HFFc6 (cell line): ENCODE measurements at regions not wholly inside any gene's neighbourhood (a gene's known extent, or its start where the extent isn't known, plus 50 kb on each side); places are given as distances from the start of the nearest gene placed in this dataset.

Experiments used
- DNase-seq: peaks from one replicate; pipeline ENCODE4 v3.0.0-alpha.2; 2018
- H3K27ac Mint-ChIP-seq: 2 replicates; pipeline ENCODE4 v1.8.0; 2020; ENCODE audit warnings: mild to moderate bottlenecking, mixed read lengths
- H3K27me3 Mint-ChIP-seq: 2 replicates; pipeline ENCODE4 v1.8.0; 2021; ENCODE audit warnings: mild to moderate bottlenecking, moderate library complexity, mixed read lengths; ENCODE audit not compliant: insufficient read depth
- H3K36me3 Mint-ChIP-seq: 2 replicates; pipeline ENCODE4 v1.8.0; 2021; ENCODE audit warnings: low read depth, mixed read lengths
- H3K4me1 Mint-ChIP-seq: 2 replicates; pipeline ENCODE4 v1.8.0; 2020; ENCODE audit warnings: low read depth, mixed read lengths
- H3K4me3 Mint-ChIP-seq: 2 replicates; pipeline ENCODE4 v1.8.0; 2020; ENCODE audit warnings: mild to moderate bottlenecking, moderate library complexity, mixed read lengths
- H3K9me3 Mint-ChIP-seq: 2 replicates; pipeline ENCODE4 v1.8.0; 2020; ENCODE audit warnings: mild to moderate bottlenecking, mixed read lengths
- CTCF ChIP-seq: fragments of 200-600 bp; sonication (generic); IDR thresholded peaks from 2 replicates; pipeline ENCODE4 v1.5.0; 2021; ENCODE audit warnings: antibody characterized with exemption, mild to moderate bottlenecking

DNA sequence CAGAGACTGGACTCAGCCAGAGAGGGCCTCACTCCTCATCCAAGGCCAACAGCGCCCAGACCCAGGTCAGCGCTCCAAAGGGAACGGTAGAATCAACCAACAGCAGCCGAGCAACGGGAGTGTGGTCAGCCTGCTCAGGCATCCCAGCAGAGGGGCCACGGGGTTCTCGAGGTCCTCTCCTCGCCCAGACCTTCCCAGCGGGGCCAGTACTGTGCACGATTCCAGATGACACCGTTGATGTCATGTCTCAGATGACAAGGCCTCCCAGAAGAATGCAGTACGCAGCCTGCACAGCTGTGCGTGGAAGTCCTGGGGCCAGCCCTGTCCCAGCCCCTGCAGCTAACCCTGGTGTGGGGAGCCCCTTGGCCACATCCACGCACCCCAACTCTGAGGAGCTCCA, 141.0 kb upstream of the PPP1R26 start:
- no peak overlapping the region for H3K4me3 Mint-ChIP-seq
- H3K36me3 Mint-ChIP-seq, result 0 out of 2 replicates have a peak, but pooled peaks cover 4% of the 10 kb centered on the region
- peaks cover 20% of the 10 kb centered on the region for H3K9me3 Mint-ChIP-seq
- H3K4me1 Mint-ChIP-seq, result no peaks in the 10 kb centered on the region
- H3K27ac Mint-ChIP-seq, result no peak overlapping the region
- TF ChIP-seq CTCF, result no peak
- H3K27me3 Mint-ChIP-seq, result peaks cover 14% of the 10 kb centered on the region
- no peak for DNase-seq

- no peak for DNase-seq
- peaks cover 20% of the 10 kb centered on the region for H3K9me3 Mint-ChIP-seq
- no peak overlapping the region for H3K27ac Mint-ChIP-seq
- 0 out of 2 replicates have a peak, but pooled peaks cover 4% of the 10 kb centered on the region for H3K36me3 Mint-ChIP-seq
- peaks cover 14% of the 10 kb centered on the region for H3K27me3 Mint-ChIP-seq
- H3K4me3 Mint-ChIP-seq, result no peak overlapping the region
- no peaks in the 10 kb centered on the region for H3K4me1 Mint-ChIP-seq
- TF ChIP-seq CTCF, result no peak
Observed at GRCh38 chr9:135339378-135339973, 140.1 kb upstream of the PPP1R26 start.

DNA sequence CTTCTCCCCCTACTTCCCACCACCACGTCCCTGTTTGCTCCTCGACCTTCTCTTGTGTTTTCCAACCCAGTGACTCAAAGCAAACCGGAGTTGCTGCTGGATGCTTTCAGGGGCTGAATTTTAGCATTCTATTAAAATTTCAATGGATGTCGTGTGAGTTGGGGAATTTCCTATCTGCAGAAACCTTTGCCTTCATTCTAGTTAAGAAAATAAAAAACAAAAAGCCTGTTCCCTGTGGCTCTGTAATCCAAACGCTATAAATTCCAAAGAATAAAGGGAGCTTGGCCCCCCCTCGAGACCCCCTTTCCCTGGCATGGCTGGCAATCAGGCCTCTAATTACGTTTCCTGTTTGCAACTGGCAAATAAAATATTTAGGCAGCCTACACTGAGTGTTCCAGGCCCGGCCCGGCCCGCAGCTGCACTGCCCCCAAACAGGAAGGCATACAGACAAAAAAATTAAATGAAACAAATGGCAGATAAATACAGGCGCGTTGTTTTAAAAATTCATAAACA, 139.4 kb upstream of the PPP1R26 start:
- 0 out of 2 replicates have a peak, but pooled peaks cover 4% of the 10 kb centered on the region for H3K36me3 Mint-ChIP-seq
- H3K4me3 Mint-ChIP-seq, result no peak overlapping the region
- no peak for TF ChIP-seq CTCF
- peaks cover 14% of the 10 kb centered on the region for H3K27me3 Mint-ChIP-seq
- H3K9me3 Mint-ChIP-seq, result peaks cover 20% of the 10 kb centered on the region
- no peak overlapping the region for H3K27ac Mint-ChIP-seq
- DNase-seq, result no peak
- no peaks in the 10 kb centered on the region for H3K4me1 Mint-ChIP-seq

DNA sequence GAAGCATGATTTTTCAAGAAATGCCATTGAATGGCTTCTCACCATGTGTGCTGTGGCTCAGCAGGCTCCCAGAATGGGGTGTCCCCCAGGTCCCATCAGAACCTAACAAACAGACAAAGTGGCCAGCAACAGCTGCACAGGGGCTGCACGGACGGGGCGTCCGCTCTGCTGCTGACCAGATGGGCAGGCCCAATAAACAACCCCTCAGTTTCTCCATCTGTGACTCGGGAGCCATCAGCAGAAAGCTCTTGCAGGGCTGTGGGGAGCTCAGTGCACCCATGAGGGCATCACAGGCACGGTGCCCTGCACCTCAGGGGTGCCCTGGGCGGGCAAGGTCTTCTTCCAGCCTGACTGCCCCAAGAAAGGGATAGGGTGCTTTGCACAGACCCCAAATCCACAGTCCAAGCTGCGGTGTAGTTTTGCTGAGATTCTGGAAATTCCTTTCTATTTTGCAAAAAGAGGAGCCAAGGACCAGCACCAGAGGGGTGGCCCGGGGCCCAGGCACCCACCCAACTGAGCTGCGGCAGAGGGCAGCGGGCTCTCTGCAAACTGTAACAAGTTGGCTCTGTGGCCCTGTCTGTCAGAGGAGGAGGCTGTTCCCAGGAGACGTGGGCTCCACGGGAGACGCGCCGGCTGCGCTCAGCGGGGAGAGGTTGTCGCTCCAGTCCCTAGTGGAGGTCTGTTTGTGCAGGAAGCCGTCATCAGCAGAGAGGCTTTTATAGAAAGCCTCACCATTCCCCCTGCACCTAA, 138.7 kb upstream of the PPP1R26 start:
- H3K27me3 Mint-ChIP-seq, result peaks cover 14% of the 10 kb centered on the region
- H3K36me3 Mint-ChIP-seq, result 0 out of 2 replicates have a peak, but pooled peaks cover 4% of the 10 kb centered on the region

DNA sequence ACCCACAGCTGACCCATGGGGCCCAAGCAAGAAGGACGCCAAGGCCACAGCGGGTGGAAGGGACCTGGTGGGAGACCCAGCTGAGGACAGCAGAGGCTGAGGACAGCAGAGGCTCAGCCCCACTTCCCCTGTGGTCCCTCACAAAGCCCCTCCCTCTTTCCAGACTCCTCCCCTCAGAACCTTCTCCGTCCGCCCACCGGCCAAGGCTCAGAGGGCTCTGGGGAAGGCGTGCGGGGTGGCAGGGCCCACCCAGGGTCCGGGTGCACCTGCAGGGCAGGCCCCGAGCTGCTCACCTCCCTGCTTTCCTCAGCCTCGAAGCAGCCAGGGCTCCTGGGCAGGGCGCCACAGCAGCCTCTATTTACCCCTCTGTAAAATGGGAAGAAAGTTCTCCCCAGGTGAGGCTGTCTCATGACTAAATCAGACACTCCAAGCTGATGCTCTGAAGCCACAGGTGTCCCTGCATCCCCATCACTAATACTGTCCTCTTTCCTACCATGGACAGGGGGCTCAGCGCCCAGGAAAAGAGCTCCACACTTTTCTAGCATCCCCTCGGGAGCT, 137.9 kb upstream of the PPP1R26 start:
- no peak for TF ChIP-seq CTCF
- no peak for DNase-seq
- Mint-ChIP-seq H3K27me3 (peaks cover 16% of the 10 kb centered on the region), H3K27ac (no peak overlapping the region), H3K4me3 (no peak overlapping the region), H3K36me3 (0 out of 2 replicates have a peak, but pooled peaks cover 4% of the 10 kb centered on the region), H3K9me3 (peaks cover 14% of the 10 kb centered on the region), H3K4me1 (no peaks in the 10 kb centered on the region)

More for the DNA sequence above, 138.7 kb upstream of the PPP1R26 start:
- no peak for TF ChIP-seq CTCF
- Mint-ChIP-seq H3K27ac (no peak overlapping the region), H3K4me3 (no peak overlapping the region), H3K9me3 (peaks cover 19% of the 10 kb centered on the region), H3K4me1 (no peaks in the 10 kb centered on the region)
- DNase-seq, result no peak
